ENCODE measurements at regions not wholly inside any gene's neighbourhood (a gene's known extent, or its start where the extent isn't known, plus 50 kb on each side); places are given as distances from the start of the nearest gene placed in this dataset.

DNA sequence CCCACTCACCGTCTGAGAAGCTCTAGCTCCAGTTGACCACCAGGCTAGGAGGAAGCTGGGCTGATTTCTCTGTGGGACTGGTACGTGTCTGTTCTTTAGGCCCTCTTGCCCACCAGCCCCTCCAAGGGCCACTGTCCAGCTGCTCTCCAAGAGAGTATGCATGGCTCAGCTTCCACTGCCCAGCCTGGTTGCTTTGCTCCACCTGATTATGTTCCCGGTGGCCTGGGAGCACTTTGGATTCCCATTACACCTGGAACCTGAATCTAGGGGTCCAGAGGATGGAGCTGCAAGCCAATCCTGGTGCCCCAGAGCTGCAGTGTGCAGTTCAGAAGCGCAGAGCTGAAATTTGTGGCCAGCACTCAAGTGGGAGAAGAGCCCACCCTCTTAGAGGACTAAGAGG lies 402.1 kb upstream of the CNTN6 start:
- no peak for TF ChIP-seq POLR2AphosphoS5 (IDR thresholded peaks at IDR 0.05; ENCODE audit: low read depth)
- TF ChIP-seq, protein P1, sequence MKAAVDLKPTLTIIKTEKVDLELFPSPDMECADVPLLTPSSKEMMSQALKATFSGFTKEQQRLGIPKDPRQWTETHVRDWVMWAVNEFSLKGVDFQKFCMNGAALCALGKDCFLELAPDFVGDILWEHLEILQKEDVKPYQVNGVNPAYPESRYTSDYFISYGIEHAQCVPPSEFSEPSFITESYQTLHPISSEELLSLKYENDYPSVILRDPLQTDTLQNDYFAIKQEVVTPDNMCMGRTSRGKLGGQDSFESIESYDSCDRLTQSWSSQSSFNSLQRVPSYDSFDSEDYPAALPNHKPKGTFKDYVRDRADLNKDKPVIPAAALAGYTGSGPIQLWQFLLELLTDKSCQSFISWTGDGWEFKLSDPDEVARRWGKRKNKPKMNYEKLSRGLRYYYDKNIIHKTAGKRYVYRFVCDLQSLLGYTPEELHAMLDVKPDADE (IDR thresholded peaks at IDR 0.05), result no peak
- TF ChIP-seq, protein P2, sequence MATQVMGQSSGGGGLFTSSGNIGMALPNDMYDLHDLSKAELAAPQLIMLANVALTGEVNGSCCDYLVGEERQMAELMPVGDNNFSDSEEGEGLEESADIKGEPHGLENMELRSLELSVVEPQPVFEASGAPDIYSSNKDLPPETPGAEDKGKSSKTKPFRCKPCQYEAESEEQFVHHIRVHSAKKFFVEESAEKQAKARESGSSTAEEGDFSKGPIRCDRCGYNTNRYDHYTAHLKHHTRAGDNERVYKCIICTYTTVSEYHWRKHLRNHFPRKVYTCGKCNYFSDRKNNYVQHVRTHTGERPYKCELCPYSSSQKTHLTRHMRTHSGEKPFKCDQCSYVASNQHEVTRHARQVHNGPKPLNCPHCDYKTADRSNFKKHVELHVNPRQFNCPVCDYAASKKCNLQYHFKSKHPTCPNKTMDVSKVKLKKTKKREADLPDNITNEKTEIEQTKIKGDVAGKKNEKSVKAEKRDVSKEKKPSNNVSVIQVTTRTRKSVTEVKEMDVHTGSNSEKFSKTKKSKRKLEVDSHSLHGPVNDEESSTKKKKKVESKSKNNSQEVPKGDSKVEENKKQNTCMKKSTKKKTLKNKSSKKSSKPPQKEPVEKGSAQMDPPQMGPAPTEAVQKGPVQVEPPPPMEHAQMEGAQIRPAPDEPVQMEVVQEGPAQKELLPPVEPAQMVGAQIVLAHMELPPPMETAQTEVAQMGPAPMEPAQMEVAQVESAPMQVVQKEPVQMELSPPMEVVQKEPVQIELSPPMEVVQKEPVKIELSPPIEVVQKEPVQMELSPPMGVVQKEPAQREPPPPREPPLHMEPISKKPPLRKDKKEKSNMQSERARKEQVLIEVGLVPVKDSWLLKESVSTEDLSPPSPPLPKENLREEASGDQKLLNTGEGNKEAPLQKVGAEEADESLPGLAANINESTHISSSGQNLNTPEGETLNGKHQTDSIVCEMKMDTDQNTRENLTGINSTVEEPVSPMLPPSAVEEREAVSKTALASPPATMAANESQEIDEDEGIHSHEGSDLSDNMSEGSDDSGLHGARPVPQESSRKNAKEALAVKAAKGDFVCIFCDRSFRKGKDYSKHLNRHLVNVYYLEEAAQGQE (IDR thresholded peaks at IDR 0.05; ENCODE audit: unreplicated experiment), result no peak
- no peak for TF ChIP-seq JUNB (IDR thresholded peaks at IDR 0.05; ENCODE audit: unreplicated experiment)
- TF ChIP-seq CREB1 (CRISPR knock-in tag; IDR thresholded peaks at IDR 0.05; ENCODE audit: low read depth), result no peak
- no peak for TF ChIP-seq NANOG (IDR thresholded peaks at IDR 0.05; ENCODE audit: borderline replicate concordance)
- no peak for TF ChIP-seq STAT1 (IDR thresholded peaks at IDR 0.05; ENCODE audit: unreplicated experiment)
- TF ChIP-seq, protein P3, sequence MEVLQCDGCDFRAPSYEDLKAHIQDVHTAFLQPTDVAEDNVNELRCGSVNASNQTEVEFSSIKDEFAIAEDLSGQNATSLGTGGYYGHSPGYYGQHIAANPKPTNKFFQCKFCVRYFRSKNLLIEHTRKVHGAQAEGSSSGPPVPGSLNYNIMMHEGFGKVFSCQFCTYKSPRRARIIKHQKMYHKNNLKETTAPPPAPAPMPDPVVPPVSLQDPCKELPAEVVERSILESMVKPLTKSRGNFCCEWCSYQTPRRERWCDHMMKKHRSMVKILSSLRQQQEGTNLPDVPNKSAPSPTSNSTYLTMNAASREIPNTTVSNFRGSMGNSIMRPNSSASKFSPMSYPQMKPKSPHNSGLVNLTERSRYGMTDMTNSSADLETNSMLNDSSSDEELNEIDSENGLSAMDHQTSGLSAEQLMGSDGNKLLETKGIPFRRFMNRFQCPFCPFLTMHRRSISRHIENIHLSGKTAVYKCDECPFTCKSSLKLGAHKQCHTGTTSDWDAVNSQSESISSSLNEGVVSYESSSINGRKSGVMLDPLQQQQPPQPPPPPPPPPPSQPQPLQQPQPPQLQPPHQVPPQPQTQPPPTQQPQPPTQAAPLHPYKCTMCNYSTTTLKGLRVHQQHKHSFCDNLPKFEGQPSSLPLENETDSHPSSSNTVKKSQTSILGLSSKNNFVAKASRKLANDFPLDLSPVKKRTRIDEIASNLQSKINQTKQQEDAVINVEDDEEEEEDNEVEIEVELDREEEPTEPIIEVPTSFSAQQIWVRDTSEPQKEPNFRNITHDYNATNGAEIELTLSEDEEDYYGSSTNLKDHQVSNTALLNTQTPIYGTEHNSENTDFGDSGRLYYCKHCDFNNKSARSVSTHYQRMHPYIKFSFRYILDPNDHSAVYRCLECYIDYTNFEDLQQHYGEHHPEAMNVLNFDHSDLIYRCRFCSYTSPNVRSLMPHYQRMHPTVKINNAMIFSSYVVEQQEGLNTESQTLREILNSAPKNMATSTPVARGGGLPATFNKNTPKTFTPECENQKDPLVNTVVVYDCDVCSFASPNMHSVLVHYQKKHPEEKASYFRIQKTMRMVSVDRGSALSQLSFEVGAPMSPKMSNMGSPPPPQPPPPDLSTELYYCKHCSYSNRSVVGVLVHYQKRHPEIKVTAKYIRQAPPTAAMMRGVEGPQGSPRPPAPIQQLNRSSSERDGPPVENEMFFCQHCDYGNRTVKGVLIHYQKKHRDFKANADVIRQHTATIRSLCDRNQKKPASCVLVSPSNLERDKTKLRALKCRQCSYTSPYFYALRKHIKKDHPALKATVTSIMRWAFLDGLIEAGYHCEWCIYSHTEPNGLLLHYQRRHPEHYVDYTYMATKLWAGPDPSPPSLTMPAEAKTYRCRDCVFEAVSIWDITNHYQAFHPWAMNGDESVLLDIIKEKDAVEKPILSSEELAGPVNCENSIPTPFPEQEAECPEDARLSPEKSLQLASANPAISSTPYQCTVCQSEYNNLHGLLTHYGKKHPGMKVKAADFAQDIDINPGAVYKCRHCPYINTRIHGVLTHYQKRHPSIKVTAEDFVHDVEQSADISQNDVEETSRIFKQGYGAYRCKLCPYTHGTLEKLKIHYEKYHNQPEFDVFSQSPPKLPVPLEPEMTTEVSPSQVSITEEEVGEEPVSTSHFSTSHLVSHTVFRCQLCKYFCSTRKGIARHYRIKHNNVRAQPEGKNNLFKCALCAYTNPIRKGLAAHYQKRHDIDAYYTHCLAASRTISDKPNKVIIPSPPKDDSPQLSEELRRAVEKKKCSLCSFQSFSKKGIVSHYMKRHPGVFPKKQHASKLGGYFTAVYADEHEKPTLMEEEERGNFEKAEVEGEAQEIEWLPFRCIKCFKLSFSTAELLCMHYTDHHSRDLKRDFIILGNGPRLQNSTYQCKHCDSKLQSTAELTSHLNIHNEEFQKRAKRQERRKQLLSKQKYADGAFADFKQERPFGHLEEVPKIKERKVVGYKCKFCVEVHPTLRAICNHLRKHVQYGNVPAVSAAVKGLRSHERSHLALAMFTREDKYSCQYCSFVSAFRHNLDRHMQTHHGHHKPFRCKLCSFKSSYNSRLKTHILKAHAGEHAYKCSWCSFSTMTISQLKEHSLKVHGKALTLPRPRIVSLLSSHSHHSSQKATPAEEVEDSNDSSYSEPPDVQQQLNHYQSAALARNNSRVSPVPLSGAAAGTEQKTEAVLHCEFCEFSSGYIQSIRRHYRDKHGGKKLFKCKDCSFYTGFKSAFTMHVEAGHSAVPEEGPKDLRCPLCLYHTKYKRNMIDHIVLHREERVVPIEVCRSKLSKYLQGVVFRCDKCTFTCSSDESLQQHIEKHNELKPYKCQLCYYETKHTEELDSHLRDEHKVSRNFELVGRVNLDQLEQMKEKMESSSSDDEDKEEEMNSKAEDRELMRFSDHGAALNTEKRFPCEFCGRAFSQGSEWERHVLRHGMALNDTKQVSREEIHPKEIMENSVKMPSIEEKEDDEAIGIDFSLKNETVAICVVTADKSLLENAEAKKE (CRISPR knock-in tag; IDR thresholded peaks at IDR 0.05), result no peak
- no peak for TF ChIP-seq EZH2phosphoT487 (IDR thresholded peaks at IDR 0.05; ENCODE audit: unreplicated experiment)
- TF ChIP-seq, protein P4, sequence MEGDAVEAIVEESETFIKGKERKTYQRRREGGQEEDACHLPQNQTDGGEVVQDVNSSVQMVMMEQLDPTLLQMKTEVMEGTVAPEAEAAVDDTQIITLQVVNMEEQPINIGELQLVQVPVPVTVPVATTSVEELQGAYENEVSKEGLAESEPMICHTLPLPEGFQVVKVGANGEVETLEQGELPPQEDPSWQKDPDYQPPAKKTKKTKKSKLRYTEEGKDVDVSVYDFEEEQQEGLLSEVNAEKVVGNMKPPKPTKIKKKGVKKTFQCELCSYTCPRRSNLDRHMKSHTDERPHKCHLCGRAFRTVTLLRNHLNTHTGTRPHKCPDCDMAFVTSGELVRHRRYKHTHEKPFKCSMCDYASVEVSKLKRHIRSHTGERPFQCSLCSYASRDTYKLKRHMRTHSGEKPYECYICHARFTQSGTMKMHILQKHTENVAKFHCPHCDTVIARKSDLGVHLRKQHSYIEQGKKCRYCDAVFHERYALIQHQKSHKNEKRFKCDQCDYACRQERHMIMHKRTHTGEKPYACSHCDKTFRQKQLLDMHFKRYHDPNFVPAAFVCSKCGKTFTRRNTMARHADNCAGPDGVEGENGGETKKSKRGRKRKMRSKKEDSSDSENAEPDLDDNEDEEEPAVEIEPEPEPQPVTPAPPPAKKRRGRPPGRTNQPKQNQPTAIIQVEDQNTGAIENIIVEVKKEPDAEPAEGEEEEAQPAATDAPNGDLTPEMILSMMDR (conservative IDR thresholded peaks at IDR 0.05; ENCODE audit: low read depth in 2 of 2), result no peak
- no peak for TF ChIP-seq ZNF331 (CRISPR knock-in tag; IDR thresholded peaks at IDR 0.05; ENCODE audit: low read depth)
- TF ChIP-seq EZH2 (IDR thresholded peaks at IDR 0.05; ENCODE audit: low read depth, unreplicated experiment), result no peak
- TF ChIP-seq ZNF114 (CRISPR knock-in tag; IDR thresholded peaks at IDR 0.05), result no peak
- H3K36me3 ChIP-seq (ENCODE audit: insufficient read depth), result no peaks in the 10 kb centered on the region
- H3K9me3 Mint-ChIP-seq, result peaks cover 83% of the 10 kb centered on the region
- no peak for ATAC-seq
- H3K4me1 ChIP-seq (ENCODE audit: insufficient read depth), result no peaks in the 10 kb centered on the region
- no peak overlapping the region for H3K27ac ChIP-seq (ENCODE audit: low read depth)
- H3K27me3 Mint-ChIP-seq (ENCODE audit: insufficient read depth, low read depth, poor library complexity), result no peaks in the 10 kb centered on the region
- no peak overlapping the region for H3K27ac Mint-ChIP-seq
- no peaks in the 10 kb centered on the region for H3K79me2 ChIP-seq (replicated peaks; ENCODE audit: insufficient read depth)
- no peaks in the 10 kb centered on the region for H3K4me1 Mint-ChIP-seq
- no peaks in the 10 kb centered on the region for H3F3A ChIP-seq (replicated peaks; ENCODE audit: low read depth)
- H4K20me1 ChIP-seq (replicated peaks; ENCODE audit: insufficient read depth), result no peaks in the 10 kb centered on the region
- no peak overlapping the region for H2AFZ ChIP-seq
- H3K4me3 ChIP-seq, result no peak overlapping the region
- no peaks in the 10 kb centered on the region for H3K27me3 ChIP-seq (ENCODE audit: insufficient read depth)
- no peak for DNase-seq (ENCODE audit: low spot score)
- no peak overlapping the region for H3K4me3 Mint-ChIP-seq
- H3K36me3 Mint-ChIP-seq (ENCODE audit: low read depth), result peaks cover 31% of the 10 kb centered on the region
- H3K9me2 ChIP-seq (ENCODE audit: insufficient read depth), result no peaks in the 10 kb centered on the region; the same call in 1 of the 2 replicates
- no peak overlapping the region for H3K4me2 ChIP-seq

Measured in GM23338 (cell line).